Type B pancreatic cell (in vitro differentiated cells): ENCODE measurements at regions not wholly inside any gene's neighbourhood (a gene's known extent, or its start where the extent isn't known, plus 50 kb on each side); places are given as distances from the start of the nearest gene placed in this dataset.

Experiments
- DNase-seq: peaks from one replicate; pipeline ENCODE4 v3.0.0; 2021; ENCODE audit warnings: mixed read lengths; ENCODE audit not compliant: unreplicated experiment; ENCODE audit errors: extremely low spot score
- H3K27ac Mint-ChIP-seq: 2 replicates; pipeline ENCODE4 v1.8.0; 2021; ENCODE audit warnings: mild to moderate bottlenecking, mixed read lengths
- H3K27me3 Mint-ChIP-seq: 2 replicates; pipeline ENCODE4 v1.8.0; 2021; ENCODE audit warnings: mixed read lengths
- H3K36me3 Mint-ChIP-seq: 2 replicates; pipeline ENCODE4 v1.8.0; 2021; ENCODE audit warnings: mixed read lengths
- H3K4me1 Mint-ChIP-seq: one replicate; pipeline ENCODE4 v1.8.0; 2021; ENCODE audit warnings: mixed read lengths; ENCODE audit not compliant: unreplicated experiment
- H3K4me3 Mint-ChIP-seq: 2 replicates; pipeline ENCODE4 v1.8.0; 2021; ENCODE audit warnings: mild to moderate bottlenecking, mixed read lengths
- H3K9me3 Mint-ChIP-seq: 2 replicates; pipeline ENCODE4 v1.8.0; 2021; ENCODE audit warnings: mixed read lengths
- TF ChIP-seq, protein P1 (sequence below): fragments of 200-600 bp; sonication (generic); conservative IDR thresholded peaks from 2 replicates; pipeline ENCODE4 v1.5.0; 2021; ENCODE audit warnings: antibody characterized with exemption, mild to moderate bottlenecking

DNA sequence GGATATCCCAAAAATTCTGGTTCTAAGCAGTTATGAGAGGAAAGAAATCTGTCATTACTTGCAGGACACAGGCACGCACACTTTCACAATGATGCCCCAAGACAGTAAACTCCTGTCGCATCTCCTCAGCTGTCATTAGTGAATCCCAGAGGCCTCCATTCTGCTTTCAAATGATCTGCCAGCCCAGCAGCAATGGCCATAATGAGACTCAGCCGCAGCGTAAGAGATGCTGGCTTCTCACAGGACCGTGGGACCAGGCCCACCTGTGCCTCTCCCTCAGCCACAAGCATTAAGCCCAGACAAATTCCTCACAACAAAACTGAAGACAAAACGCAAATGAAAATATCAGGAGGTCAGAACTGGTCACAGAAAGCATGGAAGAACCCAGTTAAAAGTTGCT is 98.0 kb upstream of the VLDLR start:
- TF ChIP-seq, protein P1, sequence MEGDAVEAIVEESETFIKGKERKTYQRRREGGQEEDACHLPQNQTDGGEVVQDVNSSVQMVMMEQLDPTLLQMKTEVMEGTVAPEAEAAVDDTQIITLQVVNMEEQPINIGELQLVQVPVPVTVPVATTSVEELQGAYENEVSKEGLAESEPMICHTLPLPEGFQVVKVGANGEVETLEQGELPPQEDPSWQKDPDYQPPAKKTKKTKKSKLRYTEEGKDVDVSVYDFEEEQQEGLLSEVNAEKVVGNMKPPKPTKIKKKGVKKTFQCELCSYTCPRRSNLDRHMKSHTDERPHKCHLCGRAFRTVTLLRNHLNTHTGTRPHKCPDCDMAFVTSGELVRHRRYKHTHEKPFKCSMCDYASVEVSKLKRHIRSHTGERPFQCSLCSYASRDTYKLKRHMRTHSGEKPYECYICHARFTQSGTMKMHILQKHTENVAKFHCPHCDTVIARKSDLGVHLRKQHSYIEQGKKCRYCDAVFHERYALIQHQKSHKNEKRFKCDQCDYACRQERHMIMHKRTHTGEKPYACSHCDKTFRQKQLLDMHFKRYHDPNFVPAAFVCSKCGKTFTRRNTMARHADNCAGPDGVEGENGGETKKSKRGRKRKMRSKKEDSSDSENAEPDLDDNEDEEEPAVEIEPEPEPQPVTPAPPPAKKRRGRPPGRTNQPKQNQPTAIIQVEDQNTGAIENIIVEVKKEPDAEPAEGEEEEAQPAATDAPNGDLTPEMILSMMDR: no peak
- H3K27me3 Mint-ChIP-seq: no peaks in the 10 kb centered on the region
- peaks cover 21% of the 10 kb centered on the region for H3K9me3 Mint-ChIP-seq
- no peak overlapping the region for H3K27ac Mint-ChIP-seq
- peaks cover 5% of the 10 kb centered on the region for H3K4me1 Mint-ChIP-seq
- H3K36me3 Mint-ChIP-seq: peaks cover 13% of the 10 kb centered on the region
- no peak for DNase-seq
- H3K4me3 Mint-ChIP-seq: no peak overlapping the region

DNA sequence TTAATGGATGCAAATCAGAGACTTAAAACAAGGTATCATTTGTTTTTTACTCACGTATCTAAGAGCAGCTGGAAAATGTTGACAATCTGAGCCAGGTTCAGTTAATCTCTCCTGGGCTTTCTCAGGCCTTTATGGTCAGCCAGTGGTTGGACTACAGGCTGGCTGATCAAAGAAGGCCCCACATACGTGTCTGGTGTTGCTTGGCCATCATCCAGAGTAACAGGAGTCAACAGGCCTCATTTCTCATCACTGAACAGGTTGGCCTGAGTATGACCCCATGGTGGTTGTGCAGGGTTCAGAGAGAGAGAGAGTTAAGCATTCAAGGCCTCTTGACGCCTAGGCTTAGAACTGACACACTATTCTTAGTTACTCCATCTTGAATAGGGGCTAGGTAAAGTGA is 97.0 kb upstream of the VLDLR start:
- H3K36me3 Mint-ChIP-seq: peaks cover 9% of the 10 kb centered on the region
- H3K27ac Mint-ChIP-seq: no peak overlapping the region
- peaks cover 14% of the 10 kb centered on the region for H3K9me3 Mint-ChIP-seq
- H3K4me3 Mint-ChIP-seq: no peak overlapping the region
- no peak for DNase-seq
- TF ChIP-seq, protein P1: no peak
- H3K4me1 Mint-ChIP-seq: peaks cover 5% of the 10 kb centered on the region
- H3K27me3 Mint-ChIP-seq: no peaks in the 10 kb centered on the region

DNA sequence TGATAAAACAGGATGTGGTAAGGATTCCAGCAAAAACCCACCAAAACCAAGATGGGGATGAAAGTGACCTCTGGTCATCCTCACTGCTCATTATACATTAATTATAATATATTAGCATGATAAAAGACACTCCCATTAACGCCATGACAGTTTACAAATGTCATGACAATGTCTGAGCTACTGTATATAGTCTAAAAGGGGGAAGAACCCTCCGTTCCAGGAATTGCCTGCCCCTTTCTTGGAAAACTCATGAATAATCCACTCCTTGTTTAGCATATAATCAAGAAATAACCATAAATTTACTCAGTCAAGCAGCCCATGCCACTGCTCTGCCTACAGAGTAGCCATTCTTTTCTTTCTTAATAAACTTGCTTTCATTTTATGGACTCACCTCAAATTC is 96.4 kb upstream of the VLDLR start:
- H3K9me3 Mint-ChIP-seq: peaks cover 14% of the 10 kb centered on the region
- H3K4me1 Mint-ChIP-seq: peaks cover 5% of the 10 kb centered on the region
- TF ChIP-seq, protein P1: no peak
- no peaks in the 10 kb centered on the region for H3K27me3 Mint-ChIP-seq
- H3K36me3 Mint-ChIP-seq: peaks cover 6% of the 10 kb centered on the region
- H3K4me3 Mint-ChIP-seq: no peak overlapping the region
- no peak for DNase-seq
- no peak overlapping the region for H3K27ac Mint-ChIP-seq

DNA sequence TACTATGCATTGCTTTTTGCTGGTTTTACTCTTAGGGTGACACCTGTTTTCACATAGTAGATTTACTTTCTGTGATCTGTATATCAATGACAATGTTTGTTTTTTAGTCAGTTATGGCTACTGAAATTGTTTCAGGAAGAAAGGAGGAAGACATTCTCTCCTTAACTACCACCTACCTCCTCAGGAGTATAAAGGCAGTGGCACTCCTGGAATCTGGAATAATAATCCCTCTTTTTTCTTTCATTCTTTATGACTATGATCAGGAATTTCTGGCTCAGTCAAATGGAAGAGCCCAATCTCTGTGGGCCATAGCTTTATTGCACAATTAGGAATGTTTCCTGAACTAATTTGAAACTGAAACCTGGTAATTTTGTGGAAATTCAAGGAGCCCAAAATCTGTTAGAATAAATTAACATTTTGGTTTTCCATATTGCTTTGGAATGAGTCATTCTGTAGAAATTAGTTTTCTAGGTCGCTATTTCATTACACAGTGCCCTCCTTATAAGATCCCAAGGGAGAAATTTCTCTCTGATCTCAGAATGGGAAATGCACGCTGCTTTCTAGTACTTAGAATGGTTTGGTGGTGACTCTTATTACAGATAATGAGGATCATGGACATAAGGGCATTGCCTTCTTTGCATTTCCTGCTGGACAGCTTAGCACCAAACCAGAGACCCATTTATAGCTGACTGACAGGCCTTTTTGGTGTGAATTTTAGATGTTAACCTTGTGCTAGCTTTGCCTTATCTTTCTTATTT is 95.3 kb upstream of the VLDLR start:
- no peak for DNase-seq
- TF ChIP-seq, protein P1: no peak
- Mint-ChIP-seq H3K36me3 (peaks cover 4% of the 10 kb centered on the region), H3K27me3 (no peaks in the 10 kb centered on the region), H3K4me1 (peaks cover 5% of the 10 kb centered on the region), H3K4me3 (no peak overlapping the region), H3K27ac (no peak overlapping the region), H3K9me3 (peaks cover 14% of the 10 kb centered on the region)

DNA sequence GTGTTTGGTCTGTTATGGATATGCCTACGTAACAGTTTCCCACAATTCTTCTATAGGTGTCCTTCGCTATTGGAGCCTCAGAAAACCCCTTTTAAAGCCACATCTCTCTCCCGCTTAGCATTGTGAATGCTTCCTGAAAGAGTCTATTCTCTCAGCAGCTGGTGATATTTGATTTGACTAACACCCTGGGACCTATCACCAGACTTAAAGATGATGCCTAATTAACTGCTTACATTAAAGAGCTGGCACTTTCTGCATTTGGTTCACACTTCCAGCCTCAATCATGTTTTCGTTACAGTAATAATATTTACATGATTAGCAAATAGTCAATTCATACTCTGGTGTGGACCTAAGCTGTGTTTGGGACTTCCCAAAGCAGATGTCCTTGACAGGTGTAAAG is 90.1 kb upstream of the VLDLR start:
- Mint-ChIP-seq H3K4me1 (no peaks in the 10 kb centered on the region), H3K9me3 (peaks cover 9% of the 10 kb centered on the region), H3K4me3 (no peak overlapping the region), H3K36me3 (peaks cover 4% of the 10 kb centered on the region), H3K27me3 (no peaks in the 10 kb centered on the region), H3K27ac (no peak overlapping the region)
- TF ChIP-seq, protein P1: no peak
- DNase-seq: no peak
